M059J (cell line): ENCODE measurements at regions not wholly inside any gene's neighbourhood (a gene's known extent, or its start where the extent isn't known, plus 50 kb on each side); places are given as distances from the start of the nearest gene placed in this dataset.

ENCODE experiments used
- DNase-seq: peaks from one replicate; pipeline ENCODE4 v3.0.0-alpha.2; 2012; ENCODE audit warnings: low read depth

DNA sequence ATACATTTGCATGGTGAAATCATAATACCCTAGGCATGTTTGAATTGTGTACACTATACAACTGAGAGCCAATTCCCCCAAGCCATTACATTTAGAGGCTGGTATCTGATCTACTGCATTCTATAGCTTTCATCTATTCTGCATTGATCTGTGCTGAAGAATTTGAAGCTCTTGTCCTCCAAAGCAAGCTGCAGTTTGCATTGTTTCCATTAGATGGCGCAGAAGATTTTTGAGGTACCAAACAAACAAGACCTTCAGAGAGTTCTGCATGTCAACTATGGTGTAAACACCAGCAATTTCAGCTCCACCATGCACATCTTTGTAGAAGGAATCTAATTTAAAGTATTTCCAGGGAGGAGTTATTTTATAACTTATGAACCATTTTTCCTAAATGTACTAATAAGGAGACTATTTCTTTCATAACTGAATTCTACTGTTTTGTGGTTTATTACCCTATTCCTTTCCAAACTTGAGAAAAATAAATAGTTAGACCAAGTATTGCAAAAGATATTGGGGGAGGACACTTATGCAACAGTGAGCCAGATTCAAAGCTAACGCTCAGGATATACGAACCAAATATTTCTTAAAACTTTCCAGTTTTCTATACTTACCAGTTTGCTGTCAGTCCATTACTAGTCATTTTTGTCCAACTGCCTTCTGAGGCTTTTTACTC is 761.8 kb upstream of the ACVR2A start:
- DNase-seq, result peak; percentile 44

DNA sequence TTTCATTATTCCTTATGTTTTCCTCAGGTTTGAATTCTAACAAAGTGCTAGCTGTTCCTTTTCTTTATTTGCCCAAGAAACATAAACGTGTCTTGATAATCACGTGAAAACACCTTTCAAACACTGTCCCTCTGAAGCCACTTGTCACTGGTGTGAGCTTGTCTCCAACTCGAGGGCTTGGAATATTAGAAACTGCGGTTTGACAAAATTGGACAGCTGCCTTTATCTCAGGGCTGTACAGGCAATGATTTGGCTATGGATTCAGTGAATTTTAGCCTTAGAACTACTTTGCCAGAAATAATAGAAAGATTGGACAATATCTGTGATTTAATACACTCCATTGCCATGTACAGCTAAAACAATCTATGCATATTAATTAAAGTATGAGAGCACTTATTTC is 763.0 kb upstream of the ACVR2A start:
- no peak for DNase-seq

DNA sequence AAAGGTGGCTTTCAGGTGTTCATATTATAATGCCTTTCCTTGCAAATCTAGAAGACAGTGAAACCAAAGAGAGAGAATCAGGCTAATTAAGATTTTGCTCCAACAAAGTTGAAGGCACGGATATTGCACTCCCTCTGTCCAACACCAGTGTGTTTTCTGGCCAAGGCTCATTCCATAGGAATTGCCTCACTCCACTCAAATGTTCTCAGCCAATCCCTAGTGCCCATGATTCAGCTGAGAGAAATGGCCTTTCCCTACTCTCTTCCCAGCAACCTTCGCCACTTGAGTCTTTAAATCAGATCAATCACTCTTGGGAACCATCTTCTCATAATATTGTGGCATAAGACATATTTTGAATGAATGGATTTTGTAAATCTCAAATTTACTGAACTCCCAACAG is 768.2 kb upstream of the ACVR2A start:
- peak; percentile 10 for DNase-seq

DNA sequence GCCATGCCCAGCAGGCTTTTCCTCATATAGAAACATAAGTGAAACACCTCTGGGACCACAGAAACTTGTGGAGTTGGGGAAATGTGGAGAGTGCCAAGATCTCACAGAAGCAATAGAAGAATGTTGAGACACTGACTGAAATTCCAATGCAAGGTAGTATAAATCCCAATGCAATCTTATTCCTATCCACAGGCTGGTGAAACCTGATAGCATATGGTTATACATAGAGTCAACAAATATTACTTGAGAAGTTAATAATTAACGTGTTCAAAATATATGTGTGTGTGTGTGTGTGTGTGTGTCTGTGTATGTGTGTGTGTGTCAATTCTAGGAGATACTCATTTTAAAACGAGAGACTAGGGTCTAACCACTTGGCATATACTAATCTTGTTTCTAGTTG is 776.8 kb upstream of the ACVR2A start:
- no peak for DNase-seq

DNA sequence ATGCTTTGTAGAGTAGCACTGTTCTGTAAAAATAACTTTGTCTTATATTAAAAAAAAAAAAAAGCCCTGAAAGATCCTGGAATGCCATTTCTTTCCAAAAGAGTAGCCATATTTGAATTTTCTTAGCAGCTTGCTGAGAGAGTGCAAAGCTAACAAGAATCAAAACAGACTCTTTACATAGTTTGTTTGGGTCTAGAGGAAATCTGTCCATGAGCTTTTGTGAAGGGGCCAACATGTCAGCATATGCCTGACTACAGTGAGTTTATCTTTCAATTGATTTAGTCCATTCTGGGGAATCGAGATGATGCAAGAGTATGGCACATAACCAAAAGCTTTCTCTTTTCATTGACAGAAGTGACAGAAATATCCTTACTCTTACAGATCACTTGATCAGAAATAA is 777.7 kb upstream of the ACVR2A start:
- no peak for DNase-seq

DNA sequence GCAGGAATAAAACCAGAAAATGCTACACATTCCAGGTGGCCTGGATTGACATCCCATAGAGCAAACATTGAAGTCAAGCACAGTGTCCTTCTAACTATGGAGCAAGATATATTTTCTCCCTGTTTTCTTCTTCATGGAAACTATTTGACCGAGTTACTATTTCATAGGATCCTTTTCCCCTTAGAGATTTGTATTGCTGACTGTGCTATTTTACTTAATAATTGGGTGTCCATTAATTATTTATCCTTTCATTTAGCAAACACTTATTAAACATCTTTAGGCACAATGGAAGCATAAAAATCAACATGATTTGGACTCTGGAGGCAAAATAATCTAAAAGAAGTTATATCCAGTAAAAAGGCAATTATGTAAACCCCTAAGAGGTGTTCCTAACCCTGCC is 782.8 kb upstream of the ACVR2A start:
- DNase-seq, result no peak

DNA sequence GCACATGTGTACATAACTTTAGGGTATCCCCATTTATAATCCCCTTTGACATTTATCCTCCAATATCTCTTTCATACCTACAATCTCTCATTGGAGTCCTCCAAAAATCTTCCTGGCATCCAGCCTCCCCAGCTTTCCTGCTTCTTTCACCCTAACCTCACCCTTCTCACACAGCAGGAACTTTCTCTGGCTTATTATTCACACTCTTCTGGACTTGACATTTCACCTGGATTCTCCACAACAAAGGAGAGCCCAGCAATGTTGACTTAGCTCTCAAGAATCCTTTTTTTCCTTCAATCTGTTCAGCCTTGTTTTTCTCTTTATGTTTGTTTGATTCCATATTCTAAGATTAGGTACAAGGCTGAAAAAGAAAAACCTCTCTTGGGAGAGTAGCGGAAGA is 783.6 kb upstream of the ACVR2A start:
- no peak for DNase-seq

DNA sequence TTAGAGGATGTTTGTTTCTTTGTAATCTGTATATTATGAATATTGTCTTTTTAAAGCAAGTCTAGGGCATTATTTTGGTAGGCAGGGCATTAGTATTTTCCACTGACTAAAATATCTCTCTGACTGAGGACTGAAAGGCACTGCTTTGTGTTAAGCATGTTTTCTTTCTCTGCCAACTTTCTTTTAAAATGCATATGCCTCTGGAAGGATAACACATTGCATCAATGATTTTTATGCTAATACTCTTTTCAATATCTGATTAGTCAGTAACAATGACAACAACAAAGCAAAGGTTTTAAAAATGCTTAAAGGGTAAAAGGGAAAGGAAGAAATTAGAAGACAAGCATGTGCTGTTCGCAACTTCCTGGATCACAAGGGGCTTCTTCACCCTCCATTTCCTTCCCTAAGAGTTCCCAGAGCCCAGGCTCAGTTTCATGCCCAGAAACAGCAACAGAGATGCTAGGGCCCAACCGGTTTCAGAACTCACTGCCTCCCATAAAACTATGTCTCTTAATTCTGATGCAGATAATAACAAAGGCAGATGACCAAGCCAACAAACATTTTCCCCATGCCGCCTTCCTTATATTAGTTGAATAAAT is 786.8 kb upstream of the ACVR2A start:
- DNase-seq, result no peak

DNA sequence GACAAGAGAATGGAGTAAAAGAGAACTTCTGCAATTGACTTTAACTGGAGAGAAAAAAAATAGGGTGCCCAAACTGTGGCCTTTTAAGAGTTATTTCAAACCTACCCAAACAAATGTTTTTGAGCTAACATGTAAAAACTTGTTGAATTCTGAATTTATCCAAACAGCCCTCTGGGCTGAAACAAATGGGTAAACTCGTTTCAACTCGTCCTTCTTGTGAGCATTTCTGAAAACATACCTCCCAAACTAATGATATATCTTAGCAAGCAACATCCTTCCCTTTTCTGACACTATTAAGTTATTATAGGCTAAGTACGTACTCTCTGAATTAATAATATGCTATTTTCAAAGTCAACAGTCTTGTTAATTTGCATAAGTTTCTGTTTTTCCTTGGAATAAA is 793.0 kb upstream of the ACVR2A start:
- no peak for DNase-seq

DNA sequence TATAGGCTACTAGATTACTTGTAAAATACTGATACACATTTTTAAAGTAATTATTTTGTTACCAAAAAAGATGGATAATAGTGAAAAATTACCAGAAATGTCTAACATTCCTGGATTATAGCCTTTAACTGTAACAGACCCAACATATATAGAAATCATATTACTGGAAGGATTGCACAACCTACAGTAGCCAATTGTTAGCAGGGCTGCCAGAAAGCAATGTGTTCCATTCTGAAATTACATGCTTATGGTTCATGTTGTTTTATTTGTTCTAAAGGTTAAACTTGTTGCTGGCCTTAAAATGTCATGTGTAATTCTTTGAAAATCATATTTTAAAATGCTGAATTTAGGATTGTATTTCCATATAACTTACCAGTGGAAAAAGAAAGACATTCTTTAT is 793.6 kb upstream of the ACVR2A start:
- no peak for DNase-seq

DNA sequence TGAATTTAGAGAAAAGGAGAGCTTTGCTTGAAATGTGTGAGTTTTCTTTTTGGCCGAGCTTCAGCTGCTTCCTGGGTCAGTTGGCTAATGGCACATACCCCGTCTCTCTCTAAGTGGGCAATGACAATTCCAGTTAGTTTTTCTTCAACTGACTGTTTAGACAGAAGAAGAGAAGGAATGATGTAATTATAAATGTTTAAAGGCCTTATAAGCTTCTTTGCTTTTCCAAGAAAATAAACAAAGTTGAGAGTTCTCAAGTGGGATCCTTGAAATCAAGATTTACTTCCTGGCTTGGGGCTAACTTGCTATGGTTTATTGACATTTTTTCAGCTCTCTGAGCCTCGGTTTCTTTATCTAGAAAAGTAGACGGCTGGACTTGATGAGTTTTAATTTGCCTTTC is 794.9 kb upstream of the ACVR2A start:
- DNase-seq, result peak; percentile 3

DNA sequence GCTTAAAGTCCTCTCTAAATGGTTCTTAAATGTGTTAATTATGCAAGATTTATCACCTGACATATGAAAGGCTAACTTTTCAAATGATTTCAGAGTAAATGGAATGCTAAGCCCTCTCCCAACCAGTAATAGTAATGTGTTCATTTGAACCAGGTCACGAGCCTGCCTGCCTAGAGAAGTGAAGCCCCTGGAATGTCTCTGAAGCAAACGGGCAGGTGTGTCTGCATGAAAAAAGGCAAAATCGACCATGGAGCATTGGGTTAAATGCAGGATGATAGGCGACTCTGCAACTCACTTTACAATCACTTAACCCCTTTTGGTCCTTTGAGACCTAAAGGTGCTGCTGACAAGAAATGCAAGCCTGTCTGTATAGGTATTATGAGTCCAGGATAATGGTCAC is 798.4 kb upstream of the ACVR2A start:
- no peak for DNase-seq

DNA sequence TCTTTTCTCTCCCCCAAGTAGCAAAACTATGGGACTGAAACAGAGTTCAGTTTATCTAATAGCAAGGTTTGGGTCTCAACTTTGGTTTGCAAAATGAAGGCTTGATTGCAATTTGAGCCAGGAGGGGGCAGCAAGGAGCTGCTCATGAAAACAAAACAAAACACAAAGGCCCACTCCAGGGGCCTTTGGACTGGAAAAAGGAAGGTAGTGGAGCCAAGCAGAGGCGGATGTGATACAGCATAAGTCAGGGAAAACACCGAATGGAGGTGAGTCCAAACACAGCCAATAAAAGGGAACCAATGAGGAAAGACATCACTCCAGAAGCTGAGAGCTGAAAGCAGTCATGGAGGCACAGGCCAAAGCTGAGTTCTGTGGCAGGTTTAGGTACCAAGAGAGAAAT is 799.7 kb upstream of the ACVR2A start:
- peak; percentile 7 for DNase-seq

DNA sequence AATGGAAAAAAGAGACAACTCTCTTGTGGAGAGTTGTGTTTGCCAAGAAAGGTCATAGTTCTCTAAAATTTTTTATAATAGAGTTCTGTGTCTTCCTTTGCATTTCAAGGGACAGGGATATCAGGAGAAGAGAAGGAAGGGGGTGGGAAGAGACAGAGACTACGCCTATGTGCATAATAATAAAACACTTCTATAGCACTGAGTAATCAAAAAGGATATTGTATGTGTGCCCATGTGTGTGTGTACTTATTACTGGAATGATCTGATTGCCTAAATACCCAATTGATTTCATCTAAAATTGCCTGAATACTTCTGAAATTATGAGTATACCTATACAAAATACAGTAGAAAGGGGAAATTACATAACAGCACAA is 803.7 kb upstream of the ACVR2A start:
- DNase-seq, result no peak

DNA sequence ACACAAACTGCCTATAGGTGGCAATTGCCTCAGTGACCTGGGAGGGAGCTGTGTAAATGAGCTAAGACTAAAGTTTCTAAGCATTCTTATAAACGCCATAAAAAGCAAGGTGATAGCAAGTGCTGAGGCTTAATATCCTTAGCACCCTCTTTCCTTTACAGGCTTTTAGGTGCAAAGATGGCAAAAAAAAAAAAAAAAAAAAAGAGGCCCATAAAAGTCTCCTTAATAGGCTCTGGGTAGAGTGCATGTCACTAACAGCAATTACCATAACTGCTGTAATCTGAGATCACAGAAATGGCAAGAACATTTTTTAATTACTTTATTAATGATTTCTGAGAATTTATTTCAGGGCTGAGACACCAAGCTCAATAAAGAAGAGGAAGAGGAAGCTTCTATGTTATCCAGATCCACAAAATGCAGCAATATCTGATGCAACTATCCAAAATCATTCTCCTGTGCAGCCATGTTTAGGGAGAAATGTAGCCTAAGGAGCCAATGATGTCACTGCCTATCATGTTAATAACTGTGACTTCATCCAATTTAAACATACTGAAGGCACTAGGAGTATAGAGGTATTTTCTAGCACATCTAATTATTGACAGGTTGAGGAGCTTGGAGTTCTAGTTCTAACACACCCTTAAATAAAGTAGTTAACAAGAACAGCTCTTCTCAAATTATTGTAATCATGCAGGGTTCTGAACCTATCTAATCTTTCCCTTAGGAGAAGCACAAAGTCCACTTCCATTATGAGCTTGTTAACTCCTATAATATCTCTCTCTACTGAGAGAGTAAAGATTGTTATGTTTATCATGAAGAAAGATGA is 804.3 kb upstream of the ACVR2A start:
- DNase-seq, result no peak

DNA sequence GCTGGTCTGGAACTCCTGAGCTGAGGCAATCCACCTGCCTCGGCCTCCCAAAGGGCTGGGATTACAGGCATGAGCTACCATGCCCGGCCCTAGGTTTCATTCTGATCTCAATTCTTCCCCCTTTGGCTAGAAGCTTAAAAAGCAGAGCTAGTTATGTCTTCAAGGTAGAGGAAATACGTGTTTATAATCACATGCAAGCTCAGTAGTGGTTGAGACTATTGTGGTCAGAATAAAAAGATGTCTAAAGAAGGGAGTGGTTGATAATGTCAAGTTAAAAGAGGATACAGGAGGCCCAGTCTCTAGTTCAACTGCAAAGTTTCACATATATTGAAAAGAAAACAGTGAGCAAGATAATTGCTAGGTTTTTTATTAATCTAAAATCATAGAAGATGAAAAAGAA is 807.8 kb upstream of the ACVR2A start:
- no peak for DNase-seq

DNA sequence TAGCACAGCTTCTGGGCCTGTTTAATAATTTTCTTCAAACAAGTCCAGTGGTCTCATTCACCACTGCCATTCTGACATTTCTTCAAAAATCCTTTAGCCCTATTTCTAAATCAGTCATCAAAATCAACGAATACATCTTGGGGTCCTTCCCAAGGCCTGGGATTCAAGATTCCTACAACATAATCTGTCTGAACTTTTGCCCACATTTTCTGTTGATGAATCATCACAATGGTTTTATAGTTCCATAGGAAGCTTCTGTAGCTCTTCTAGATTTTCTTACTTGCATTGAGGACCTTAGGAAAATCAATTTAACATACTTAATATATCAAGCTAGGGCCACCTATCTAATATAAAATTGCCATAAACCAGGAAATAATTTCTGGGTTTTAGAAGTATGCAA is 811.8 kb upstream of the ACVR2A start:
- peak; percentile 17 for DNase-seq

DNA sequence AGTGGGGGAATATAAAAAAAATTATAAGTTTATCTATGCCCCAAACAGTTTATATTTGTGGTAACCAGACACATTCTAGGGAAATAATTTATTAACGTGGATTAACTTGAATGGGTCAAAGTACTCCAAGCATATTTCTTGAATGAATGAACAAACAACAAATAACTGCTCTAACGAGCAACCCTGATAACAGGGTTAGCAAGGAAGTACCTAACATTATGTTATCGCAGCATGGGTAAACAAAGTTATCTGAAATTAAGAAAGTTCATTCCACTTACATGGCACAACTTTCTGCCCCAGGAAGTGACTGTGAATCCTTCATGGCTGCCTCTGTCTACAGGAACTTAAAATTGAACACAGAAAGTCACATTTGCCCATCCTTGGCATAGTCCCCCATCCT is 812.9 kb upstream of the ACVR2A start:
- no peak for DNase-seq

DNA sequence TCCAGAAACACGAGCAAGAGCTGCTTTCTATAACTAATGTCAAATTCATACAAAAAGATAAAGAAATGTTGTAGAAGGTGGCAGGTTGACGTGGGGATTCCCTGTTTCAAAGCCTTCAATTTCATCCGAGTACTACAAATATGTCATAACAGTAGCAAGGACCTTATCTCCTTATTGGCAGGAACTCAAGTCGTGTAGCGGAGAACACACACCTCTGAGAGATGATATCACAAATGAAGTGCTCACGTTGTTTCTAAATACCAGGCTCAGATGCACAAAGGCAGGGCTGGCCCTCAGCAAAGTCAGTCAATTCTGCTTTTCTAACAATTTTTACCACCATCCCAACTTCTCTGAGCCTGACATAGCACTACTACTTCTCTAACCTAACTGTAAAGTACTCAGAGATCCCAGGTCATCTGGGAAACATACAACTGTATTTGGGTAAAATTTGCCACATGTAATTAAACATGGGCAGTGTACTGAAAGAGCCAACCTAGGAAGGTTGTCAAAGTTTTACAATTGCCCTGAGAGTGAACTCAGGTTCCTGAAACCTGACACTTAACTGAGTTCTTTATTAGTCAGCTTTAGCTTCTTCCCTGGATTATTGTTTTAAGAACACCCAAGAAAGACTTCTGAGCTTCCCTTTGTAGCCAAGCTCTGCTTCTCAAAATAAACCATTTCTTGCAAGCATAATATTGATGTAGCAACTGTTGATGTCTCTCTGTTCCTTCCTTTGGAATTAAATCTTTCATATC is 813.7 kb upstream of the ACVR2A start:
- peak; percentile 50 for DNase-seq

DNA sequence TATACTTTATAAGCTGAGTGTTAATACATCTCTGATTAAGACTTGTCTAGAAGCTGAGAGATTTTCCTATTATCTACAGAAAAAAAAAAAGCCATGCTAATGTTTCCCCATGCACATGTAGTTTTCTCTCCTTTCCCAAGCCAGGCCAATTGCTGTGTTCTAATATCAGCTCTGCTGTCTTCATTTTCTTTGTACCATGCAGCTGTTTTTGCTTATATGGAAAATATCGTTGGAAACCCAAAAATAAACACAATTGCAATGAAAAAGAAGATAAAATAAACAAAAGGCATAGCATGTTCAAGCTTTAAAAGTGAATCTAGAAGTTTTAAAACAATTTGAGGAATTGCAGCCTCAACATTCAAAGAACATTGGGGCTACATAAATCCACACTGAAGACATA is 817.4 kb upstream of the ACVR2A start:
- no peak for DNase-seq

DNA sequence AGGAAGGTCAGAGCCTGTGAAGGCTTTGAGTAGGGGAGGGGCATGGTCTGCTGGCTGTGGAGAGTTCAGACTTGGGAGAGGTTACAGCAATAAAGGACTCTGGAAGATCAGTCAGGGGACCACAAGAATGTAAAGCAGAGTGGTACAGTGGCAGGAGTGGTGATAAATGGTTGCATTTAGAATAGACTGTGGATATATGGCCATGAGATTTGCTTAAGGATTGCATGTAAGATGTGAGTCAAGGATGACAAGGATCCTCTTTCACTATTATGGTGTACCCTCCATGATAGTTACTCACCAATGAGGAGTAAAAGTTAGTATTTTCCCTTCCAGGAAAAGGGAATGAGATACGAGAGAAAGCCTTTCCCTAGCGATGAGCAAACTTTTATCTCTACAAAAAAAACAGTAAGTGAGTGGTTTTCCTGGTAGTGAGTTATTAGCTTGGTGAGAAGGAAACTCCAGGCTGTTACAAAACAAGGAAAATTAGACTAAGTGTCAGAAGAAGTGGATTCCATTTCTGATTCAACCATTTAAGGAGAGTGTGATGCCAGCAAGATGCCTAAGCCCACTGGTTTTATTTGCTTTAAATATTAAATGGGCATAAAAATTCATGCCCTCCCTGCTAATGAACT is 818.0 kb upstream of the ACVR2A start:
- peak; percentile 36 for DNase-seq
